ENCODE measurements at regions not wholly inside any gene's neighbourhood (a gene's known extent, or its start where the extent isn't known, plus 50 kb on each side); places are given as distances from the start of the nearest gene placed in this dataset.

DNA sequence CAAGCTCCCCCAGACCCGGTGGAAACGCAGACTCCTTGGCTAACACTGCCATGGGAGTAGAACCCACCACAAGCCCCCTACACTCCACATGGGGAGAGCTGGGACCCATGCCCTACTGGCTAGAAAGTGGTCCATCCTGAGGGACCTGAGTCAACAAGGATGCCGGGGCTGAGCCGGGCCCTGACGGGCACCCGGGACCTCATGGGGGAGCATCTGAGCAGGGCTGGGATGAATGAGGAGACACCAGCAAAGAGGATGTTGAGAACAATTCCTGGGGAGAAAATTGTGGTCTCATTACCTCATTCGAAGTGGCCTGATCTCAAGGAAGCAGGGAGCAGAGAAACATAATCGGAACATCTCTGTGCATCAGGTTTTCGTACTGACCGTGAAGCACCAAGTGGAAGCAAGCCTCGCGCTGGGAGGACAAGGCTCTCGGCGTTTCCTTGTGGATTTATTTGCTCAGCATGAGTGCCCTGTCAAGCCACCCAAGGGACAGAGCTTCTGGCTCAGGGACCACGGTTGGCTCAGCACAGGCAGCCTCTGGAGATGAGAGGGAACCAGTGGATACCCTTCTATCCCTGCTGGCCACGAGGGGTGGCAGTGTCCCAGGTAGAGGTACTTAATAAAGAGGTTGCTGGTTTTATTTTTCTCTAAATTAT is 132.2 kb upstream of the FAM20C start:
- no peaks in the 10 kb centered on the region for H3K36me3 ChIP-seq
- H3K27me3 ChIP-seq: no peaks in the 10 kb centered on the region
- no peaks in the 10 kb centered on the region for H3K9me3 ChIP-seq
- no peak overlapping the region for H3K4me3 ChIP-seq
- no peak for DNase-seq (ENCODE audit: low spot score in 2 of 2)
- TF ChIP-seq, protein P1, sequence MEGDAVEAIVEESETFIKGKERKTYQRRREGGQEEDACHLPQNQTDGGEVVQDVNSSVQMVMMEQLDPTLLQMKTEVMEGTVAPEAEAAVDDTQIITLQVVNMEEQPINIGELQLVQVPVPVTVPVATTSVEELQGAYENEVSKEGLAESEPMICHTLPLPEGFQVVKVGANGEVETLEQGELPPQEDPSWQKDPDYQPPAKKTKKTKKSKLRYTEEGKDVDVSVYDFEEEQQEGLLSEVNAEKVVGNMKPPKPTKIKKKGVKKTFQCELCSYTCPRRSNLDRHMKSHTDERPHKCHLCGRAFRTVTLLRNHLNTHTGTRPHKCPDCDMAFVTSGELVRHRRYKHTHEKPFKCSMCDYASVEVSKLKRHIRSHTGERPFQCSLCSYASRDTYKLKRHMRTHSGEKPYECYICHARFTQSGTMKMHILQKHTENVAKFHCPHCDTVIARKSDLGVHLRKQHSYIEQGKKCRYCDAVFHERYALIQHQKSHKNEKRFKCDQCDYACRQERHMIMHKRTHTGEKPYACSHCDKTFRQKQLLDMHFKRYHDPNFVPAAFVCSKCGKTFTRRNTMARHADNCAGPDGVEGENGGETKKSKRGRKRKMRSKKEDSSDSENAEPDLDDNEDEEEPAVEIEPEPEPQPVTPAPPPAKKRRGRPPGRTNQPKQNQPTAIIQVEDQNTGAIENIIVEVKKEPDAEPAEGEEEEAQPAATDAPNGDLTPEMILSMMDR (IDR thresholded peaks at IDR 0.05): no peak
- intact Hi-C loops (cut with DNase I): no loop called here
- no peaks in the 10 kb centered on the region for H3K4me1 ChIP-seq
- H3K27ac ChIP-seq: no peak overlapping the region

DNA sequence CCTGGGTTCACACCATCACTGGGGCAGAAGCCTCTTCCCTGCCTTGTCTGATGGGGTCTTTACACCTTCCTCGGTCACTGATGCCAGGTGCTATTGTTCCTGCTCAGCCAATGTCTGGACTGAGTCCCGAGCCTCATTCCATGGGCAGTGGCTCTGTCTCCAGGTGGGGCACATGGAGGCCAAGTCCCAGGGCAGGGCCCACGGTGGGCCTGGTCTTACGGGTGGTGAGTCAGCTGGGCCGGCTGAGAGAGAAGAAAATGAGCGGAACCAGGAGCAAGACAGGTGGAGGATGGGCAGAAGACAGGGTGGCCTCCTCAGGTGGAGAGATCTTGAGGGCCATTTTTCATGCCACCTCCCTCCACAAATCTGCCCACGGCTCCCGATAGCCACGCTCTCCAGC is 131.7 kb upstream of the FAM20C start:
- H3K36me3 ChIP-seq: no peaks in the 10 kb centered on the region
- H3K27me3 ChIP-seq: no peaks in the 10 kb centered on the region
- intact Hi-C loops (cut with DNase I): no loop called here
- peak in 1 of 2 donors; percentile 8 for DNase-seq (ENCODE audit: low spot score in 2 of 2)
- no peak overlapping the region for H3K27ac ChIP-seq
- H3K9me3 ChIP-seq: no peaks in the 10 kb centered on the region
- no peak overlapping the region for H3K4me3 ChIP-seq
- H3K4me1 ChIP-seq: no peaks in the 10 kb centered on the region
- TF ChIP-seq, protein P1 (IDR thresholded peaks at IDR 0.05): no peak

DNA sequence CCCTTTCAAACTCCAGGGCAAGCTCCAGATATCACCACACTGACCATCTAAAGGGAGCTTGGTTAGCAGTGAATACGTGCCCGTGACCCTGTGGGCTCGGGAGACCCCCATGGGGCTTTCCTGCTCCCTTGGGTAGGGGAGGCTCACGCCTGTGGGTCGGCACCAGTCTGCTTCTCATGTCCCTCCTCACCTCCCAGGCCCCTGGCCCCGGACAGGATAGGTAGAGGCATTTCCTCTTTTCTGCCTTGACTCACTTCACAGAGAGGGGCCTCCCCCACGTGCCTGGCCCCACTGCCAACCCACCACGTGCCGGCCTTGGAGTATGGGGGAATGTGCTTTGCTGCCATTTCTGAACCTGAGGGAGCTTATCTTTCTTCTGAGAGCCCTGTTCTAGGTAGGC is 131.3 kb upstream of the FAM20C start:
- no peak overlapping the region for H3K4me3 ChIP-seq

DNA sequence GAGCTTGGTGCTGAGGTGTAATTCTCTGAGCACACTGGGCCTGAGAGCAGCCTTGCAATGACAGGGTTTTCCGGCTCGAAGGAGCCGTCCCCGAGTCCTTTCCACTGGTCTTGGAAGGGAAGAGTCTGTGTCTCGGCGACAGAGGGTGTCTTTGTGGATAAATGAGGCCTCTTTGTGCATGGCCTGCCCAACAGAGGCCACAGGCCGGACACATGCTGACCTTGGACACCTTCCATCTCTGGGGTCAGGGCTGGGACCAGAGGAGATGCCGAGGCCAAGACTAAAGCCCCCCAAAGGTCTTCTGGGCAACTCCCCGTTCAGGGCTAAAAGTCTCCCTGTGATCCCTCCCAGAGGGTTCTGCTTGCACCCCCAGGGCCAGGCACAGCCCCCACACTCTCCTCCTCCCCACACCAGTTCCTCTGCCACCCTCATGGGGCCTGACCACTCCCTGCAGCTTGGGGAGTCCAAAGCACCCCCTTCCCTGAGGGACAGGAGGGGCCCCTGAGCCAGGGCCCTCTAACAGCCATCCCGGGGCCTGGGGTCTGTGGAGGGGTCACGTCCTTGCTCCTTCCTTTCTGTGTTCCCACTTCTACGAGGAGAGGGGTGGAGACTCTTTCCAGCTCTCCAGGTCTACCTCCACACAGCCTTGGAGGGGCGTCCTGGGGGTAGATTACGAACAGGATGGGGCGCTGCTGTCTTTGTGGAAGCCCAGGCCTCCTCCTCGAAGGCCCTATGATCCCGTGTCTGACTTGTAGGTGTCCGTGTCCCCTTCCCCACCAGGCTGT is 130.6 kb upstream of the FAM20C start:
- Histone ChIP-seq H3K4me1 (no peaks in the 10 kb centered on the region), H3K9me3 (no peaks in the 10 kb centered on the region), H3K27ac (no peak overlapping the region), H3K27me3 (no peaks in the 10 kb centered on the region), H3K36me3 (no peaks in the 10 kb centered on the region), H3K4me3 (no peak overlapping the region)
- DNase-seq (ENCODE audit: low spot score in 2 of 2): peak in 1 of 2 donors; percentile 2
- TF ChIP-seq, protein P1 (IDR thresholded peaks at IDR 0.05): no peak
- intact Hi-C loops (cut with DNase I): no loop called here

More for the DNA sequence above, 131.3 kb upstream of the FAM20C start:
- DNase-seq (ENCODE audit: low spot score in 2 of 2): peak in 1 of 2 donors; percentile 6
- intact Hi-C loops (cut with DNase I): no loop called here
- Histone ChIP-seq H3K4me1 (no peaks in the 10 kb centered on the region), H3K27me3 (no peaks in the 10 kb centered on the region), H3K27ac (no peak overlapping the region), H3K9me3 (no peaks in the 10 kb centered on the region), H3K36me3 (no peaks in the 10 kb centered on the region)
- TF ChIP-seq, protein P1 (IDR thresholded peaks at IDR 0.05): no peak

DNA sequence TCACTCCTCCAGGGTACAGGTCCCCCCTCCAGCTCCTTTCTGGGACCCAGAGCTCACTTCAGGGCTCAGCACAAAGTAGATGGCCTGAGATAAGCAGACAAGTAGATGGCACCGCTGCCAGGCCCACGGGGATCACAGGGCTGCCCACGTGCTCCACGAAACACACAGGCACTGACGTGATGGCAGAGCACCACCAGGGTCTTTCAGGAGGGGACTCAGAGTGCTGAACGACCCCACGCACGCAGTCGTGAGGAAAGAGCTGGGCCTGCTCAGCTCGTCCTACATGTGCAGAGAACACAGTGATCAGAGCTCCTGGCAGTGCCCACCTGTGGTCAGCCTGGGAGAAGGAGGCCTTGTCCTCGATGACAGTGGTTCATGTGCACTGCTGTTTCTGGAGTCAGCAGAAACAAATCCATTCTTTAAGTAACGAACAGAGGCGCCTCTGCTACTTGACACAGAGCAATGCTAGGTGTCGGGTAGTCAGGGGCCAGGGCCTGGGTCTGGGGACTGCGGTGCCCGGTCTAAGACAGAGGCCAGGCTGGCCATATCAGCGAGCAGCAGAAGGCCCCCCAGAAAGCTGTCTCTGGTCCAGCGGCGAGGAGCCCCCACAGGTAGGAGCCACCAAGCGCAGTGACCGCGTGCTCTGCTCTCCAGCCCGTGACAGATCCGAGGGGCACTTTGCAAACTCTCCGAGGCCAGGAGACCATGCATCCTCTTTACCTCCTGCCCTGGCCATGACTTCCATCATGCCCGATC is 129.8 kb upstream of the FAM20C start:
- intact Hi-C loops (cut with DNase I): no loop called here
- DNase-seq (ENCODE audit: low spot score in 2 of 2): peak in 1 of 2 donors; percentile 9

More for the DNA sequence above, 129.8 kb upstream of the FAM20C start:
- no peaks in the 10 kb centered on the region for H3K27me3 ChIP-seq
- no peaks in the 10 kb centered on the region for H3K4me1 ChIP-seq
- no peak overlapping the region for H3K27ac ChIP-seq
- H3K36me3 ChIP-seq: no peaks in the 10 kb centered on the region
- TF ChIP-seq, protein P1 (IDR thresholded peaks at IDR 0.05): no peak
- H3K4me3 ChIP-seq: no peak overlapping the region
- no peaks in the 10 kb centered on the region for H3K9me3 ChIP-seq
